ENCODE measurements at regions not wholly inside any gene's neighbourhood (a gene's known extent, or its start where the extent isn't known, plus 50 kb on each side); places are given as distances from the start of the nearest gene placed in this dataset.

DNA sequence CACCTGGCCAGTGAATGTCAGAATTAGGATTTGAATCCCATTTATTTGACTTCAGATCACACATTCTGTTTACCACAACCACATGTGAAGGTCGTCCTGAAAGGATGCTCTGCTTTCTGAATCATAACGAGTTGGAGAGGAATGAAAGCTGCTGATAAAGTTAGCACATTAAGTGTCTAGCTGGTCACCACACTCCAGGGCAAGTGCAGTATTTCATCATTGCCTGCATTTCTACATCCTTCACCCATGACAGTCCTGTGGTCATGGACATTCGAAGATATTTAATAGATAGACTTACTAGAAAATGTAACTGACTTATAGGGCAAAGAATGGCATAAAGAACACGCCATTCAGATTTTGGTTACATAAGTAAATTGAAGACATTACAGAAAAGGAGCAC lies 52.7 kb upstream of the ST6GALNAC3 start:
- Histone ChIP-seq H3K27me3 (ENCODE audit: insufficient read depth in 3 of 3, low read length in 2 of 3) (no peaks in the 10 kb centered on the region), H3K27ac (no peak overlapping the region), H3K4me3 (no peak overlapping the region), H3K9me3 (no peaks in the 10 kb centered on the region), H3K4me1 (no peaks in the 10 kb centered on the region), H3K36me3 (ENCODE audit: insufficient read depth in 1 of 2, low read depth in 1 of 2) (no peaks in the 10 kb centered on the region)
- 54 to 66% (median 62%) methylated on average over 4 of the region's 4 CpGs for WGBS, 3 donors
- intact Hi-C loops (cut with DNase I): no loop called here
- DNase-seq: no peak
- TF ChIP-seq, protein P1, sequence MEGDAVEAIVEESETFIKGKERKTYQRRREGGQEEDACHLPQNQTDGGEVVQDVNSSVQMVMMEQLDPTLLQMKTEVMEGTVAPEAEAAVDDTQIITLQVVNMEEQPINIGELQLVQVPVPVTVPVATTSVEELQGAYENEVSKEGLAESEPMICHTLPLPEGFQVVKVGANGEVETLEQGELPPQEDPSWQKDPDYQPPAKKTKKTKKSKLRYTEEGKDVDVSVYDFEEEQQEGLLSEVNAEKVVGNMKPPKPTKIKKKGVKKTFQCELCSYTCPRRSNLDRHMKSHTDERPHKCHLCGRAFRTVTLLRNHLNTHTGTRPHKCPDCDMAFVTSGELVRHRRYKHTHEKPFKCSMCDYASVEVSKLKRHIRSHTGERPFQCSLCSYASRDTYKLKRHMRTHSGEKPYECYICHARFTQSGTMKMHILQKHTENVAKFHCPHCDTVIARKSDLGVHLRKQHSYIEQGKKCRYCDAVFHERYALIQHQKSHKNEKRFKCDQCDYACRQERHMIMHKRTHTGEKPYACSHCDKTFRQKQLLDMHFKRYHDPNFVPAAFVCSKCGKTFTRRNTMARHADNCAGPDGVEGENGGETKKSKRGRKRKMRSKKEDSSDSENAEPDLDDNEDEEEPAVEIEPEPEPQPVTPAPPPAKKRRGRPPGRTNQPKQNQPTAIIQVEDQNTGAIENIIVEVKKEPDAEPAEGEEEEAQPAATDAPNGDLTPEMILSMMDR (IDR thresholded peaks at IDR 0.05): no peak
- no peak for ATAC-seq

DNA sequence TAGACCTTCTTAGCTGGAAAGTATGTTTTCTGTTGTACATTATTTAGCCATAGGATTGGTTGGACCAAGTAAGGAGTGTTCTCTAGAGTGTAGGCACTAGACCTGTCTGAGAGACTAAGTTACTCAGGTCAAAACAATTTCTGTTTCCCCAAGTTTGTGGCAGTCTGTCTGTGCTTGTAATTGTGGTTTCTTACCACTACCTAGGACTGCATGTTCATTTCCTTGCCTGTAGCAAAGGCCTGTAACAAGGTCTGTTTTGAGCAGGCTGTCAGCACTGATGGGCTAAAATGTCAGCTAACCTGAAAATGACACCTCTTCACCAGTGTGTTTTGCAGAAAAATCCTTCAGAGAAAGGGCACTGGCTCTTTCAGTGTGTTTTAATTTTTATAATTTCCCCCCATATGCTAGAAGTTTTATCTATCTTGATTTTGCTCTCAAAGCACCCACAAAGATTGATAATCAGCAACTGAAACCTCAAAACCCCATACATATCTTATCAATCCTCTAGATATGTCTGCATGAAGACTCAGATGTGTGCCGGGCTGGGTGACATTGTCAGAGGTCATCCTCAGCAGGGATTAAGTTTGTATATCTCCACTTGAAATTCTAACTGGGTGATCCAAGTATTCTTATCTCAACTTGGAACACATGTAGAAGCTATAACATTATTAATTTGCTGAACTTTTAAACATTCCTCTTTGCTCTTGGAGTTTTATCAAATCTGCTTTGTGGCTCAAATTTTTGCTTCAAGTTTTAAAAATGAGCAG lies 50.7 kb upstream of the ST6GALNAC3 start:
- DNase-seq: no peak
- Histone ChIP-seq H3K4me1 (no peaks in the 10 kb centered on the region), H3K27me3 (ENCODE audit: insufficient read depth in 3 of 3, low read length in 2 of 3) (no peaks in the 10 kb centered on the region), H3K36me3 (ENCODE audit: insufficient read depth in 1 of 2, low read depth in 1 of 2) (no peaks in the 10 kb centered on the region), H3K27ac (no peak overlapping the region), H3K9me3 (no peaks in the 10 kb centered on the region), H3K4me3 (no peak overlapping the region)
- TF ChIP-seq, protein P1 (IDR thresholded peaks at IDR 0.05): no peak
- no peak for ATAC-seq
- intact Hi-C loops (cut with DNase I): no loop called here
- 44 to 76% (median 55%) methylated on average over 1 of the region's 1 CpG for WGBS, 3 donors

All from psoas muscle (tissue), 7 donors.